DOHH2 (cell line): ENCODE measurements at regions not wholly inside any gene's neighbourhood (a gene's known extent, or its start where the extent isn't known, plus 50 kb on each side); places are given as distances from the start of the nearest gene placed in this dataset.

Experiments
- CTCF ChIP-seq: fragments of 200-600 bp; sonication (generic); IDR thresholded peaks from one replicate; pipeline ENCODE4 v1.5.1; 2014; ENCODE audit warnings: antibody characterized with exemption, mild to moderate bottlenecking, low read depth, low read length; ENCODE audit not compliant: poor library complexity, severe bottlenecking
- EZH2phosphoT487 ChIP-seq: fragments of 200-600 bp; sonication (generic); IDR thresholded peaks from 2 replicates; pipeline ENCODE4 v1.6.1; 2017; ENCODE audit warnings: borderline replicate concordance, mild to moderate bottlenecking, antibody characterized with exemption, low read length, moderate library complexity, mixed read lengths

GRCh38 chr5:3122985-3123762 lies 371.7 kb upstream of the IRX2 start:
- TF ChIP-seq CTCF, result no peak
- TF ChIP-seq EZH2phosphoT487, result no peak
